NT2/D1 (cell line): ENCODE measurements at regions not wholly inside any gene's neighbourhood (a gene's known extent, or its start where the extent isn't known, plus 50 kb on each side); places are given as distances from the start of the nearest gene placed in this dataset.

ENCODE experiments used
- SUZ12 ChIP-seq: IDR thresholded peaks from 2 replicates; pipeline ENCODE4 v1.6.1; 2011; ENCODE audit not compliant: insufficient read length, insufficient read depth; ENCODE audit errors: extremely low read depth
- YY1 ChIP-seq: IDR thresholded peaks from 2 replicates; pipeline ENCODE4 v1.6.1; 2011; ENCODE audit not compliant: insufficient read length, insufficient read depth
- ZNF274 ChIP-seq: IDR thresholded peaks from 2 replicates; pipeline ENCODE4 v1.6.1; 2011; ENCODE audit warnings: mild to moderate bottlenecking, low read depth, low read length

- TF ChIP-seq ZNF274 = no peak
- TF ChIP-seq SUZ12 = no peak
- no peak for TF ChIP-seq YY1
Measured at GRCh38 chr2:167386694-167387093, 498.4 kb downstream of the XIRP2 start.
